Stimulated activated CD8-positive, alpha-beta memory T cell treated with anti-CD3 and anti-CD28 coated beads, Interleukin-4, amount 100 ng/mL, for 1 hour (primary cell): ENCODE measurements at regions not wholly inside any gene's neighbourhood (a gene's known extent, or its start where the extent isn't known, plus 50 kb on each side); places are given as distances from the start of the nearest gene placed in this dataset.
"Not testable (repeated sequence)": the region's sequence is repeated elsewhere in the genome, so short reads cannot be mapped to it uniquely, and the experiment has no call there.

ENCODE experiments used
- DNase-seq, 2 donors: peaks; one replicate each; pipeline ENCODE4 v3.0.0-alpha.2; 2020; ENCODE audit warnings: low read depth in 2 of 2, low spot score in 1 of 2

- DNase-seq, result no peak
Measured at GRCh38 chr20:40955326-40955725, 73.3 kb upstream of the TOP1 start.

GRCh38 chr20:40955826-40956225, 72.8 kb upstream of the TOP1 start:
- not testable (repeated sequence) for DNase-seq

GRCh38 chr20:40956542-40957264, 71.9 kb upstream of the TOP1 start:
- DNase-seq, result no peak

GRCh38 chr20:40957265-40957760, 71.3 kb upstream of the TOP1 start:
- no peak for DNase-seq

- no peak for DNase-seq
Measured at GRCh38 chr20:40958598-40958997, 70.0 kb upstream of the TOP1 start.

GRCh38 chr20:40959325-40960092, 69.1 kb upstream of the TOP1 start:
- DNase-seq, result no peak

GRCh38 chr20:40960101-40960500, 68.5 kb upstream of the TOP1 start:
- DNase-seq, result no peak

GRCh38 chr20:40960521-40960956, 68.1 kb upstream of the TOP1 start:
- no peak for DNase-seq

GRCh38 chr20:40961176-40961575, 67.4 kb upstream of the TOP1 start:
- no peak for DNase-seq

GRCh38 chr20:40961686-40962640, 66.7 kb upstream of the TOP1 start:
- DNase-seq, result no peak

- peak; percentile 50 to 58 for DNase-seq
Measured at GRCh38 chr20:40962733-40963504, 65.7 kb upstream of the TOP1 start.

GRCh38 chr20:40963505-40963845, 65.1 kb upstream of the TOP1 start:
- no peak for DNase-seq

- no peak for DNase-seq
Measured at GRCh38 chr20:40965671-40966070, 63.0 kb upstream of the TOP1 start.

GRCh38 chr20:40966103-40966502, 62.5 kb upstream of the TOP1 start:
- no peak for DNase-seq

GRCh38 chr20:40966516-40967185, 62.0 kb upstream of the TOP1 start:
- no peak for DNase-seq

GRCh38 chr20:40967700-40968099, 60.9 kb upstream of the TOP1 start:
- DNase-seq, result no peak

- peak; percentile 71 to 78 for DNase-seq
Measured at GRCh38 chr20:40968816-40969562, 59.6 kb upstream of the TOP1 start.

GRCh38 chr20:40970218-40970617, 58.4 kb upstream of the TOP1 start:
- no peak for DNase-seq

- DNase-seq, result no peak
Measured at GRCh38 chr20:40977218-40977617, 51.4 kb upstream of the TOP1 start.
